ENCODE measurements at regions not wholly inside any gene's neighbourhood (a gene's known extent, or its start where the extent isn't known, plus 50 kb on each side); places are given as distances from the start of the nearest gene placed in this dataset.

DNA sequence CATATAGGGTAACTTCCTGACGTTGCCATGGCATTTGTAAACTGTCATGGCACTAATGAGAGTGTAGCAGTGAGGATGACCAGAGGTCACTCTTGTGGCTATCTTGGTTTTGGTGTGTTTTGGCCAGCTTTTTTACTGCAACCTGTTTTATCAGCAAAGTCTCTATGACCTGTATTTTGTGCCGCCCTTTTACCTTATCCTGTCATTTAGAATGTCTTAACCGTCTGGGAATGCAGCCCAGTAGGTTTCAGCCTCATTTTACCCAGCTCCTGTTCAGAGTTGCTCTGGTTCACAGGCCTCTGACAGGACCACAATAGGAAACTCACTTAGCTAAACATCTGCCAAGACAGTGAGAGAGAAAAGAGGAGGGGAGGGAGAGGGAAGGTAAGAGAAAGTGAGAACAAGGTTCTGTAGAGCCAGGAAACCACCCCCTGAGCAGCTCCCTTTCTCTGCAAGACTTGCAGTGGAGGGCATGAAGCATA, 64.8 kb upstream of the PLEKHG3 start:
- DNase-seq (ENCODE audit: low spot score) = no peak

DNA sequence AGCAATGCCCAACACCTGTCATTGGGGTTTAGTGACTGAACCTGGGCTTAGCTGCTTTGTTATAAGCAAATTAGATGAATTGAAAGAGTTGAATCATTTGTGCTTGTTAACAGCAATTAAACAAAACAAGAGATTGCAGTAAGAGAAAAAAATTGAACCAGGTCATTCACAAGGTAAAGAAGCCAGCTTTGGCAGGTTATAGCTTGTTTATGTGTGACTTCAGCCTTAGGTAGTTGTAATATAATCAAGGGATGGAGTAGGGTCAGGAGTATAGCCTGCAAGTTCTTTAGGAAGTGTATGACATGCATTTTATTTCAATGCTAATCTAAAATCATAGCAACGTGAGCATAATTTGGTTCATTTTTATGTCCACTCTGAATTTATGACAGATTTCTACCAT, 63.4 kb upstream of the PLEKHG3 start:
- no peak for DNase-seq (ENCODE audit: low spot score)

DNA sequence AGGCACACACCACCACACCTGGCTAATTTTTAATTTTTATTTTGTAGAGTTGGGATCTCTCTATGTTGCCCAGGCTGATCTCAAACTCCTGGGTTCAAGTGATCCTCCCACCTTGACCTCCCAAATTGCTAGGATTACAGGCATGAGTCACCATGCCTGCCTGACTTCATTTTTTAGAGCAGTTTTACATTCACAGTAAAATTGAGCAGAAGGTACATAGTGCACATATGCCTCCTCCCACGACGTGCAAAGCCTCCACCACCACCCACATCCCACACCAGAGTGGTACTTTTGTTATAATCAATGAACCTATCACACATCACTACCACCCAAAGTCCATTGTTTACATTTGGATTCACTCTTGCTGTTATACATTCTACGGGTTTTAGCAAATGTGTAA, 62.5 kb upstream of the PLEKHG3 start:
- no peak for DNase-seq (ENCODE audit: low spot score)

DNA sequence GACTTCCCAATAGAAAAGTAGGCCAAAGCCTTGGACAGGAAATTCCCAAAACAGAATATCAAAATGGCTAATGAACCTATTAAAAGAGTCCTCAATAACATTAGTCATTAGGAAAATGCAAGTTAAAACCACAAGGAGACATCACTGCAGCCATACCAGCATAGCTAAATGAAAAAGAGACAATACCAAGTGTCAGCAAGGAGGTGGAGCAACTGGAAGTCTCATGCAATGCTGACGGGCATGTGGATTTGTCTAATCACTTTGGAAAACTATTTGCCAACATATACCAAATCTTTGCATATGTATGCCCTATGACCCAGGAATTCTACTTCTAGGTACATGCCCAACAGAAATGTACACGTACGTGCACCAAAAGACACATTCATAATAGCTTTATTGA, 60.5 kb upstream of the PLEKHG3 start:
- DNase-seq (ENCODE audit: low spot score) = no peak

DNA sequence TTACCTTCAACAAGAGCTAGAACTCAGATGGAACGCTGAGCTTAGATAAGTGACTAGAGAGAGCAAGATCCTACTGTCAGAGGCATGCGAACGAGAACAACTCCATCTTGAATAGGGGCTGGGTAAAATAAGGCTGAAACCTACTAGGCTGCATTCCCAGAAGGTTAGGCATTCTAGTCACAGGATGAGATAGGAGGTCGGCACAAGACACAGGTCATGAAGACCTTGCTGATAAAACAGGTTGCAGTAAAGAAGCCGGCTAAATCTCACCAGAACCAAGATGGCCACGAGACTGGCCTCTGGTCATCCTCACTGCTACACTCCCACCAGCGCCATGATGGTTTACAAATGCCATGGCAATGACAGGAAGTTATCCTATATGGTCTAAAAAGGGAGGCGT, 59.6 kb upstream of the PLEKHG3 start:
- no peak for DNase-seq (ENCODE audit: low spot score)

DNA sequence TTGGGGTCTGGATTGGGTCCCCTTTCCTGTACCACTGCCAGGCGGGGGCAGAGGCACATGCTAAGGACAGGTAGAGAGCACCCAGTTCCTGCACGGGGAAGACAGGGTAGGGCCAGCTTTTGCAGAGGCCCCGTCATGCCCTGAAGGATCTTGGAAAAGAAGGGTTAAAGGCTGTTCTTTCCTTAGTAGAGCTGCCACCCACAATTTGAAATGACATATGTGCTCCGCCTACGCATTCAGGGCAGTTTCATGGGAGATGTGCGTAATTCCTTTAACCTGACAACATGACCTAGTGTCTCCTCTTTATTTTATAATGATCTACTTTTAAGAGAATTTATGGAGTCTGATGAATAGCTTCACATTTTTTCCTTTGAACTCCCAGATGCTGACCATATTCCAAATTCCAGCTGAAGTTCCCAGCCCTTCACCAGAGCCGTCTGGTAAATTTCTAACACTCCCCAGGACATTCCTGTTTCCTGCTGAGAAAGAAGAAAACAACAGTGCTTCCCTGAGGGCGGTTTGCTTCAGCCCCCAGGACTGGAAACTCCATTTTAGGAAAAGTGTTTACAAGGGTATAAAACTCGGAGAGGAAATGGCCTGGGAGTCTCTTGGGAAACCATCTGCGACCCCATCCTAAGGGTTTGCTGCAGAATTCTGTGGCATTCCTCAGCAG, 58.9 kb upstream of the PLEKHG3 start:
- DNase-seq (ENCODE audit: low spot score) = no peak

DNA sequence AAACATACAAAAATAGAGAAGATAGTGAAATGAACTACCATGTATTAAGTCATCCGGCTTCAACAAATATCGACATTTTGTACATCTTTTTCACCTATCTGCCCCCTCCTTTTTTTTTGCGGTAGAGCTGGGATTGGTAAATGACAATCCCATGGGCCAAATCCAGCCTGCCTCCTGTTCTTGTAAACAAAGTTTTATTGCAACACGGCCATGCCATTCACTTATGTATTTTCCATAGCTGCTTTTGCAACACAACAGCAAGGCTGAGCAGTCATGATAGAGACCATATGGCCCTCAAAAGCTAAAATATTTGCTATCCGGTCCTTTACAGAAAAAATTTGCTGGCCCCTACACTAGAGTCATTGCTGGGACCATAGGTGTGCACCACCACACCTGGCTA, 58.1 kb upstream of the PLEKHG3 start:
- no peak for DNase-seq (ENCODE audit: low spot score)

DNA sequence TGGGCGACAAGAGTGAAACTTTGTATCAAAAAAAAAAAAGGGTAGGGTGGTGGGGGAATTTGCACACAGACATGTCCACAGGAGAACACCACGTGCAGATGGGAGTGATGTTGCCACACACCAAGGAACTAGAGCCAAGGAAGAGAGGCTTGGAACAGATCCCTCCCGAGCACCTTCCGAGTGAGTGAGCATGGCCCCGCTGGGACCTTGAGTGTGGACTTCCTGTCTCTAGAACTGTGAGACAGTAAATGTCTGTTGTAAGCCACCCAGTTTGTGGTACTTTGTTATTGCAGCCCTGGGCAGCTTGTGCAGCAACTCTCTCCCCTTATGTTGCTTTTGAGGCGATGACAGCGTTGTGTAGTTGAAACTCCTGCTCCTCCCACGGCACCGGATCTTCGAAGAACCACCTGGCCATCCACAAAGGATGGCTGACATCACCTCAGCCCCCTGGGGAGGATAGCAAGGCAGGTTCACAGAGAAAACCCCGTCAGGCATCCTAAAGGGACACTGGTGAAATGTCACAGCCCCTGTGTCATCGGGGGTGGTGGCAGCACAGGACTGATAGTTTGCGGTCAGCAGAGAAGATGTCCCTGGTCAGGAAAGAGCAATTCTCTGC, 54.7 kb upstream of the PLEKHG3 start:
- no peak for DNase-seq (ENCODE audit: low spot score)

DNA sequence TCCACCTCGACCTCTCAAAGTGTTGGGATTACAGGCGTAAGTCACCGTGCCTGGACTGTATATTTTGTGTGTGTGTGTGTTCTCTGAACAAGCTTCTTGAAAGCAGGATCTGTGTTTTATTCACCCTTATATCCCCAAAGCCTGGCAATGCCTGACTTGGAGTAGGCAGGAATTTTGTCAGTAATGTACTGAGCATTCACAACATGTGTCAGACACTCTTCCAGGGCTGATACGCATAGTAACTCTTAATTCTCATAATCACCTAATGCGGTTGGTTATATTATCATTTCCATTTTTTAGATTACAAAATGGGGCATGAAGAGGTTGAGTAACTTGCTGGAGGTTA, 50.4 kb upstream of the PLEKHG3 start:
- no peak for DNase-seq (ENCODE audit: low spot score)

DNA sequence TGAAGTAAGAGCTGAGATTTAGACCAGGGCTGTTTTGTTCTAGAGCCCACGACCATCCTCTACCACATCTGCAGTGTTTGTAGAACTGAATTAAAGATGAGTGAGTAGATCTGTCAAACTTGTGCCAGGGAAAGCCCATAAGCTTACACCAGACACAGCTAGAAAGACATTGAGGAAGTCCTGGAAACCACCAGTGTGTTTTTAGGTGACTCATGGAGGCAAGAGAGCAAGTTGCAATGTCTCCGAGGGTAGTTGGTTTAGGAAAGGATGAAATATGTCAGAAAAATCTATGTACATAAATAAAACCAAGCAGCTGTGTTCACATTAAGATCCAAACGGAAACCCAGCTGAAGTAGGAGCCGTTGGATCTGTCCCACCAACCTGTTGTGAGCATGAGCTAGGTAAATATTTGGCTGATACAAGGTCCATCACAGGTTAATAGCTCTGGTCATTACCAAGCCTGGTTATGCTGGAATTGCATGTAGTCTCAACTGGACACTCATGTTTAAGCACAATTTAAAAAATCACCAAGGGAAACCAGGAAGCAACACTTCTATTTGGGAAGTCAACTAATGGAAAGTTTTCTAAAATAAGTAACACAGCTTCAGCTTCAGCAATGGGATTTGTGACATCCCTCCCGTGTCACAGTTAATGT, 49.9 kb upstream of the PLEKHG3 start:
- peak; percentile 22 for DNase-seq (ENCODE audit: low spot score)

All from CD4-positive, alpha-beta T cell treated with Interleukin-2 at 100 ng/mL for 4 hours (primary cell).